ENCODE measurements at regions not wholly inside any gene's neighbourhood (a gene's known extent, or its start where the extent isn't known, plus 50 kb on each side); places are given as distances from the start of the nearest gene placed in this dataset.

DNA sequence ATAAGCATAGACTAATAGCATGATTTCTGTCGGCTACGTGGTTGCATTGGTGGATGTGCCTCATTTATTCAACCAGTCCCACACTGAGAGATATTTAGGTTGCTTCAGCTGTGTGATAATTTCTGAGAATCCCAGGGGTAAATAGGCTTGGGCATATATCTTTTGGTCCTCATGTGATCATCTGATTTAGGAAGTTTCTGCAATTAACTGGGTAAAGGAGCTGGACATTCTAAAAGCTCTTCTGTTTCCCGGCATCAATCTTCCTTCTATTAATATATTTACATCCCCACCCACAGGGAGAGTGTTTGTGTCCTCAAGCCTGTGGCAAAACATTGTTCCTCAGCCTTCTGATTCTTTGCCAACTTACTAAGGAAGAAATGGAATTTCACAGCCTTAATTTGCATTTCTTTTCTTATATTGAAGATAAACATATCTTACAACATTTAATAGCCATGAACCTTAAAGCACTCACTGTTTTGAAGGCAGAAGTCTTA lies 431.6 kb downstream of the RFC3 start:
- DNase-seq = no peak
- Histone ChIP-seq H3K4me3 (no peak overlapping the region), H3K4me1 (no peaks in the 10 kb centered on the region), H3K27me3 (replicated peaks in 1 of 7) (no peaks in the 10 kb centered on the region), H3K27ac (no peak overlapping the region), H3K36me3 (no peaks in the 10 kb centered on the region), H3K9me3 (peaks cover 0 to 6% (median 0%) of the 10 kb centered on the region in 8 donors)
- TF ChIP-seq POLR2A (IDR thresholded peaks at IDR 0.05) (no peak), POLR2AphosphoS5 (IDR thresholded peaks at IDR 0.05) (no peak)
- TF ChIP-seq, protein P1, sequence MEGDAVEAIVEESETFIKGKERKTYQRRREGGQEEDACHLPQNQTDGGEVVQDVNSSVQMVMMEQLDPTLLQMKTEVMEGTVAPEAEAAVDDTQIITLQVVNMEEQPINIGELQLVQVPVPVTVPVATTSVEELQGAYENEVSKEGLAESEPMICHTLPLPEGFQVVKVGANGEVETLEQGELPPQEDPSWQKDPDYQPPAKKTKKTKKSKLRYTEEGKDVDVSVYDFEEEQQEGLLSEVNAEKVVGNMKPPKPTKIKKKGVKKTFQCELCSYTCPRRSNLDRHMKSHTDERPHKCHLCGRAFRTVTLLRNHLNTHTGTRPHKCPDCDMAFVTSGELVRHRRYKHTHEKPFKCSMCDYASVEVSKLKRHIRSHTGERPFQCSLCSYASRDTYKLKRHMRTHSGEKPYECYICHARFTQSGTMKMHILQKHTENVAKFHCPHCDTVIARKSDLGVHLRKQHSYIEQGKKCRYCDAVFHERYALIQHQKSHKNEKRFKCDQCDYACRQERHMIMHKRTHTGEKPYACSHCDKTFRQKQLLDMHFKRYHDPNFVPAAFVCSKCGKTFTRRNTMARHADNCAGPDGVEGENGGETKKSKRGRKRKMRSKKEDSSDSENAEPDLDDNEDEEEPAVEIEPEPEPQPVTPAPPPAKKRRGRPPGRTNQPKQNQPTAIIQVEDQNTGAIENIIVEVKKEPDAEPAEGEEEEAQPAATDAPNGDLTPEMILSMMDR (IDR thresholded peaks at IDR 0.05 in 8 of 11, conservative IDR thresholded peaks at IDR 0.05 in 3 of 11) = no peak
- intact Hi-C loops (cut with DNase I; ENCODE audit: low total_unique reads) = no loop called here
- 74 to 94% (median 89%) methylated on average over 3 of the region's 3 CpGs for WGBS, 5 donors

DNA sequence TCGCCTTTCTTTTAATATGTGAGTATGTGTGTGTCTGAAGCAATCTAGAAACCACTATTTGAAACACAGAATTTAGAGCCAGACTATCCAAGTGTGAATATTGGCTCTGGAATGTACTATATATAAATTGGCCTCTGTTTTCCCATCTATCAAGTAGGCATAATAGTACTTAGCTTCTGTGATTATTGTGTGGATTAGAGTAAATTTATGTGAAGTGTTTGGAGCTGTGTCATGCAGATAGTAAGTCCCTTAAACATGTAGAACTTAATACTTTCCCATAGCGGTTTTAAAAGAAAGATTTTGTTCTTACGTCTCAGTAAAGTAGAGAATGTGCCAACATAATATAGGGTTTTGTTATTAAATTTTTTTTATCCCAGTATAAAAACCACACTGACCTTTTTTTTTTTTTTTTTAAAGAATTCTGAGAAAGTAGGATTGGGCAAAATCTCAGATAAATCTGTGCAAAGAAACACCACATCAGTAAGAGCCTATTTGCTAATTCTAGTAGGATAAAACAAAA lies 432.3 kb downstream of the RFC3 start:
- DNase-seq = no peak
- Histone ChIP-seq H3K4me3 (no peak overlapping the region), H3K27me3 (replicated peaks in 1 of 7) (peaks cover 0 to 2% (median 0%) of the 10 kb centered on the region in 7 donors), H3K27ac (no peak overlapping the region), H3K4me1 (no peaks in the 10 kb centered on the region), H3K9me3 (peaks cover 0 to 13% (median 0%) of the 10 kb centered on the region in 8 donors), H3K36me3 (no peaks in the 10 kb centered on the region)
- 83 to 94% (median 88%) methylated on average over 3 of the region's 3 CpGs for WGBS, 5 donors
- intact Hi-C loops (cut with DNase I; ENCODE audit: low total_unique reads) = no loop called here
- TF ChIP-seq POLR2AphosphoS5 (IDR thresholded peaks at IDR 0.05) (no peak), POLR2A (IDR thresholded peaks at IDR 0.05) (no peak)
- TF ChIP-seq, protein P1 (IDR thresholded peaks at IDR 0.05 in 8 of 11, conservative IDR thresholded peaks at IDR 0.05 in 3 of 11) = no peak

- TF ChIP-seq, protein P1 (IDR thresholded peaks at IDR 0.05 in 8 of 11, conservative IDR thresholded peaks at IDR 0.05 in 3 of 11) = no peak
- TF ChIP-seq POLR2AphosphoS5 (IDR thresholded peaks at IDR 0.05) (no peak), POLR2A (IDR thresholded peaks at IDR 0.05) (no peak)
- intact Hi-C loops (cut with DNase I; ENCODE audit: low total_unique reads) = no loop called here
- peaks cover 0 to 3% (median 0%) of the 10 kb centered on the region in 7 donors for H3K27me3 ChIP-seq (replicated peaks in 1 of 7)
- no peak overlapping the region for H3K4me3 ChIP-seq
- no peaks in the 10 kb centered on the region for H3K36me3 ChIP-seq
- no peak overlapping the region for H3K27ac ChIP-seq
- no peak for DNase-seq
- peaks cover 0 to 13% (median 0%) of the 10 kb centered on the region in 8 donors for H3K9me3 ChIP-seq
- peaks cover 0 to 13% (median 7%) of the 10 kb centered on the region in 6 donors for H3K4me1 ChIP-seq
Measured at GRCh38 chr13:34254366-34254765, 436.4 kb downstream of the RFC3 start.

- intact Hi-C loops (cut with DNase I; ENCODE audit: low total_unique reads) = no loop called here
- Histone ChIP-seq H3K9me3 (peaks cover 0 to 18% (median 0%) of the 10 kb centered on the region in 8 donors), H3K4me1 (peaks cover 0 to 13% (median 7%) of the 10 kb centered on the region in 6 donors), H3K36me3 (no peaks in the 10 kb centered on the region), H3K27me3 (replicated peaks in 1 of 7) (peaks cover 0 to 3% (median 0%) of the 10 kb centered on the region in 7 donors), H3K27ac (no peak overlapping the region), H3K4me3 (no peak overlapping the region)
- TF ChIP-seq POLR2AphosphoS5 (IDR thresholded peaks at IDR 0.05) (no peak), POLR2A (IDR thresholded peaks at IDR 0.05) (no peak)
- TF ChIP-seq, protein P1 (IDR thresholded peaks at IDR 0.05 in 8 of 11, conservative IDR thresholded peaks at IDR 0.05 in 3 of 11) = no peak
- 77 to 89% (median 85%) methylated on average over 3 of the region's 3 CpGs for WGBS, 5 donors
- no peak for DNase-seq
Measured at GRCh38 chr13:34255711-34256110, 437.8 kb downstream of the RFC3 start.

All from spleen (tissue), 11 donors.